B cell (primary cell): ENCODE measurements at regions not wholly inside any gene's neighbourhood (a gene's known extent, or its start where the extent isn't known, plus 50 kb on each side); places are given as distances from the start of the nearest gene placed in this dataset.
A peak's percentile ranks its signal among the peaks of the same experiment; 100 is the strongest.
"Not testable (repeated sequence)": the region's sequence is repeated elsewhere in the genome, so short reads cannot be mapped to it uniquely, and the experiment has no call there.

Experiments
- ATAC-seq: fragments of 200-7000 bp; cut with Tn5 transposase; one replicate; pipeline ENCODE4 v1.10.0; 2021; ENCODE audit warnings: low read depth, mild to moderate bottlenecking, moderate number of reproducible peaks, moderate library complexity
- CTCF ChIA-PET: fragments of 350-600 bp; sonication (Branson Sonifier 250); formaldehyde crosslinking; loops from one replicate; lab custom pipeline; 2021; ENCODE audit warnings: antibody characterized with exemption, inconsistent platforms; lab: Charles Lee
- POLR2A ChIA-PET: fragments of 350-600 bp; sonication (Branson Sonifier 250); formaldehyde crosslinking; loops from one replicate; lab custom pipeline; 2021; ENCODE audit warnings: antibody characterized with exemption; lab: Charles Lee
- DNase-seq: peaks from one replicate; pipeline ENCODE4 v3.0.0; 2013
- H2AFZ ChIP-seq: 2 replicates; pipeline ENCODE4 v1.6.1; 2012; ENCODE audit warnings: mild to moderate bottlenecking, low read depth, low read length; ENCODE audit not compliant: insufficient read depth, poor library complexity, severe bottlenecking
- H3K27ac ChIP-seq, 2 donors: 1 replicate in 1 of 2; 2 replicates in 1 of 2; pipeline ENCODE4 v1.5.1; 2012 to 2013; ENCODE audit warnings: low read length in 2 of 2, mild to moderate bottlenecking in 2 of 2, moderate library complexity in 1 of 2
- H3K27me3 ChIP-seq, 4 experiments: fragments of 200-600 bp in 1 of 4; sonication (generic) in 1 of 4; replicated peaks in 1 of 4; 1 replicate in 2 of 4; 2 replicates in 2 of 4; pipeline versions ENCODE4 v1.6.1 to v1.7.0; 2013 to 2016; ENCODE audit warnings: low read length in 3 of 4, mild to moderate bottlenecking in 2 of 4, mixed read lengths in 1 of 4, moderate library complexity in 1 of 4; ENCODE audit not compliant: insufficient read depth in 4 of 4, control insufficient read depth in 3 of 4; ENCODE audit errors: control extremely low read depth in 1 of 4
- H3K36me3 ChIP-seq, 2 experiments: replicated peaks in 1 of 2; 1 replicate in 1 of 2; 2 replicates in 1 of 2; pipeline versions ENCODE4 v1.6.1 to v1.7.1; 2013; ENCODE audit warnings: low read length in 1 of 2; ENCODE audit not compliant: insufficient read depth in 2 of 2, control insufficient read depth in 1 of 2; ENCODE audit errors: control extremely low read depth in 1 of 2, extremely low read depth in 1 of 2
- H3K4me1 ChIP-seq, 2 donors: fragments of 200-600 bp in 1 of 2; sonication (generic) in 1 of 2; 1 replicate in 1 of 2; 2 replicates in 1 of 2; pipeline versions ENCODE4 v1.5.1 to v1.6.1; 2013 to 2017; ENCODE audit warnings: low read length in 2 of 2; ENCODE audit not compliant: control insufficient read depth in 2 of 2, insufficient read depth in 2 of 2
- H3K4me2 ChIP-seq: replicated peaks from 2 replicates; pipeline ENCODE3; 2012; ENCODE audit warnings: mild to moderate bottlenecking, low read depth, low read length; ENCODE audit not compliant: poor library complexity, severe bottlenecking
- H3K4me3 ChIP-seq, 5 experiments: fragments of 200-600 bp in 1 of 5; sonication (generic) in 1 of 5; 1 replicate in 3 of 5; 2 replicates in 2 of 5; pipeline versions ENCODE4 v1.5.1 to v1.7.0; 2011 to 2016; ENCODE audit warnings: low read length in 4 of 5, mild to moderate bottlenecking in 4 of 5, low read depth in 2 of 5, control low read depth in 1 of 5, moderate library complexity in 1 of 5; ENCODE audit not compliant: insufficient read depth in 1 of 5; ENCODE audit errors: control extremely low read depth in 1 of 5, extremely low read depth in 1 of 5
- H3K79me2 ChIP-seq: fragments of 200-600 bp; sonication (generic); one replicate; pipeline ENCODE4 v1.6.0; 2016; ENCODE audit warnings: low read length; ENCODE audit not compliant: control insufficient read depth, insufficient read depth
- H3K9ac ChIP-seq: fragments of 200-600 bp; sonication (generic); 2 replicates; pipeline ENCODE4 v1.6.1; 2017; ENCODE audit warnings: mild to moderate bottlenecking, low read length, moderate library complexity
- H3K9me3 ChIP-seq, 3 donors: one replicate each; pipeline versions ENCODE4 v1.6.1 to v1.7.1; 2013; ENCODE audit warnings: low read length in 2 of 3; ENCODE audit not compliant: control insufficient read depth in 2 of 3, insufficient read depth in 1 of 3; ENCODE audit errors: control extremely low read depth in 1 of 3
- H4K20me1 ChIP-seq: 2 replicates; pipeline ENCODE4 v1.6.0; 2012; ENCODE audit warnings: mild to moderate bottlenecking, low read length; ENCODE audit not compliant: insufficient read depth, control insufficient read depth, poor library complexity, severe bottlenecking
- H3K27ac Mint-ChIP-seq: one replicate; pipeline ENCODE4 v1.8.0; 2021; ENCODE audit warnings: mixed read lengths
- H3K27me3 Mint-ChIP-seq: one replicate; pipeline ENCODE4 v1.8.0; 2021; ENCODE audit warnings: mixed read lengths
- H3K4me1 Mint-ChIP-seq: one replicate; pipeline ENCODE4 v1.8.0; 2021; ENCODE audit warnings: mixed read lengths
- H3K4me3 Mint-ChIP-seq: one replicate; pipeline ENCODE4 v1.8.0; 2021; ENCODE audit warnings: mixed read lengths
- H3K9me3 Mint-ChIP-seq: one replicate; pipeline ENCODE4 v1.8.0; 2022; ENCODE audit warnings: mixed read lengths; ENCODE audit not compliant: insufficient read depth
- EZH2 ChIP-seq: IDR thresholded peaks from 2 replicates; pipeline ENCODE4 v1.6.1; 2012; ENCODE audit warnings: borderline replicate concordance, low read depth, mild to moderate bottlenecking, moderate library complexity, low read length; ENCODE audit not compliant: insufficient read depth, poor library complexity, severe bottlenecking
- WGBS: methylation state at CpG from one replicate; pipeline ENCODE4 v1.1.5; 2013; ENCODE audit warnings: missing lambda C conversion rate; ENCODE audit not compliant: insufficient coverage; 5-methylcytosine and 5-hydroxymethylcytosine counted together
- intact Hi-C: fragments of 100-400 bp; cut with micrococcal nuclease; formaldehyde crosslinking; loops from one replicate; pipeline ENCODE4 v1.10.0; 2022
- TF ChIP-seq, protein P1 (sequence below): fragments of 200-600 bp; IDR thresholded peaks from one replicate; pipeline ENCODE4 v1.8.0; 2022; ENCODE audit warnings: antibody characterized with exemption, mild to moderate bottlenecking

DNA sequence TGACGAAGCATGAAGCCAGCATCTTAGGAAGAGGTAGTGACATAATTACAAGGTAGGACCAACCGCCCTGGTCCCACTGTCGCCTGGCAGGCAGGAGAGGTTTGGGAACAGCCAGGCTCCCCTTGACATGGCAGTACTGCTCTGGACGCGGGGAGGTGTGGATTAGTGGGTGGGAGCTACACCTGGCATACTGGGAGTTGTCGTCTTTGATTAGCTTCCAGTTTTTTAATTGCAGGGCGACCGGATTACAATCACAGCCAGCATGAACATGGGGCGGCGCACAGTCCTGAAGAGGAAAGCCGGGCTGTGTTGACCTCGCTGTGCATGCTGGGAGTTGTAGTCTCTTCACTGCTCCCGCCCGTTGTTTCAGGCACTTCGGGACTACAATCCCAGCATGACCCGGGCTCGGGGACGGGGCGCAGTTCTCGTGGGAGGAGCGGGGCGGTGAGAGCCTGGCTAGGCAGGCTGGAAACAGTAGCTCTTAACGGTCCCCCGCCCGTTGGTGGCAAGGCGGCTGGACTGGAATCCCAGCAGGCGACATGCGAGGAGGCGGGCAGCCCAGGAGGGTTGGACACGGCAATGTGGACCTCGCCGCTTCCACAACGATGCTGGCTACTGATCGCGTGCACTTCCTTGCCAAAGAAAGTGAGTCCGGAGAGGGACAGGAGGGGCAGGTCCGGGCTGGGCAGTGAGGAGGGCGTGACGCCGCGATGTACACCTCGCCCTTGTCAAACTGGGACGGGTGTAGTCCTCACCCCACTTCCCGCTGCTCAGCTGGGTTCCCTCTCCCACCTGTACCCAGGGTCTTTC, 98.0 kb upstream of the ZNF722 start:
- Mint-ChIP-seq H3K27ac (peak overlapping the region; percentile 93), H3K9me3 (no peaks in the 10 kb centered on the region), H3K4me3 (peak overlapping the region; percentile 93), H3K27me3 (no peaks in the 10 kb centered on the region), H3K4me1 (peaks cover 5% of the 10 kb centered on the region)
- Histone ChIP-seq H3K9me3 (peaks cover 0 to 29% (median 2%) of the 10 kb centered on the region in 3 donors), H3K9ac (peak overlapping the region; percentile 76), H3K4me3 (peak overlapping the region in 4 of 5 experiments; percentile 70 to 84 (median 78)), H3K27ac (peak overlapping the region; percentile 72 to 86), H3K27me3 (no peaks in the 10 kb centered on the region), H3K79me2 (no peaks in the 10 kb centered on the region), H3K36me3 (no peaks in the 10 kb centered on the region), H3K4me2 (peak overlapping the region; percentile 76), H3K4me1 (peaks cover 0 to 16% of the 10 kb centered on the region in 2 donors), H2AFZ (peak overlapping the region; percentile 86), H4K20me1 (no peaks in the 10 kb centered on the region)
- TF ChIP-seq, protein P1, sequence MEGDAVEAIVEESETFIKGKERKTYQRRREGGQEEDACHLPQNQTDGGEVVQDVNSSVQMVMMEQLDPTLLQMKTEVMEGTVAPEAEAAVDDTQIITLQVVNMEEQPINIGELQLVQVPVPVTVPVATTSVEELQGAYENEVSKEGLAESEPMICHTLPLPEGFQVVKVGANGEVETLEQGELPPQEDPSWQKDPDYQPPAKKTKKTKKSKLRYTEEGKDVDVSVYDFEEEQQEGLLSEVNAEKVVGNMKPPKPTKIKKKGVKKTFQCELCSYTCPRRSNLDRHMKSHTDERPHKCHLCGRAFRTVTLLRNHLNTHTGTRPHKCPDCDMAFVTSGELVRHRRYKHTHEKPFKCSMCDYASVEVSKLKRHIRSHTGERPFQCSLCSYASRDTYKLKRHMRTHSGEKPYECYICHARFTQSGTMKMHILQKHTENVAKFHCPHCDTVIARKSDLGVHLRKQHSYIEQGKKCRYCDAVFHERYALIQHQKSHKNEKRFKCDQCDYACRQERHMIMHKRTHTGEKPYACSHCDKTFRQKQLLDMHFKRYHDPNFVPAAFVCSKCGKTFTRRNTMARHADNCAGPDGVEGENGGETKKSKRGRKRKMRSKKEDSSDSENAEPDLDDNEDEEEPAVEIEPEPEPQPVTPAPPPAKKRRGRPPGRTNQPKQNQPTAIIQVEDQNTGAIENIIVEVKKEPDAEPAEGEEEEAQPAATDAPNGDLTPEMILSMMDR: no peak
- TF ChIP-seq EZH2: no peak
- ChIA-PET POLR2A (interaction anchor here (0.6 to 1.2 kb wide), 2 partner anchors 25 to 406 kb away, joined by 5 to 8 read pairs; no protein-coding TSS in a partner anchor), CTCF (interaction anchor here (0.5 to 2.7 kb wide), 2 partner anchors 25 to 192 kb away, joined by 3 to 10 read pairs; no protein-coding TSS in a partner anchor)
- WGBS: 9% methylated on average over 44 of the region's 44 CpGs
- ATAC-seq: peak; percentile 87
- peak; percentile 94 for DNase-seq
- intact Hi-C loops: loop anchor here (1.0 kb wide), 1 partner anchor 663 kb away; the partner anchor contains the start of gene ZNF680

DNA sequence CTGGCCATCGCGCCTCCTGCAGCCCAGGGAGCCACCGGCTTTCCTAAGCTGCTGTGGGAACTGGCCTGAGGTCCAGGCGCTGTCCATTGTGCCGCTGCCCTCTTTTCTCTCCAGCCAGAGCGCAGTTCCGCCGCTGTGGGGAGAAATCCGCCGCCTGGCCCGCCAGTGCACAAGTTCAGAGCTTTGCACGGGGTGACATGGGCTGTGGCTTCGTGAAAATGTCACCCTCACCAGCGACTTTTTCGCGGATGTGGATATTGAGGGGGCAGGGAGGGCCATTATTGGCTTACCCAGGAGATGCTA, 97.5 kb upstream of the ZNF722 start:
- H4K20me1 ChIP-seq, intact Hi-C loops, ATAC-seq, H3K27ac Mint-ChIP-seq, H3K79me2 ChIP-seq, H3K36me3 ChIP-seq, H3K27me3 Mint-ChIP-seq, H3K4me1 Mint-ChIP-seq, POLR2A ChIA-PET, H3K9me3 Mint-ChIP-seq, H3K27me3 ChIP-seq: not testable (repeated sequence)
- H2AFZ ChIP-seq: peak overlapping the region; percentile 86
- DNase-seq: peak; percentile 9
- peaks cover 0 to 16% of the 10 kb centered on the region in 2 donors for H3K4me1 ChIP-seq
- H3K9me3 ChIP-seq: peaks cover 0 to 30% (median 2%) of the 10 kb centered on the region in 3 donors
- WGBS: 13% methylated on average over 16 of the region's 16 CpGs
- peak overlapping the region in 1 of 2 donors; percentile 36 for H3K27ac ChIP-seq
- peak overlapping the region in 4 of 5 experiments; percentile 70 to 84 (median 78) for H3K4me3 ChIP-seq
- H3K4me3 Mint-ChIP-seq: peak overlapping the region; percentile 93
- H3K4me2 ChIP-seq: peak overlapping the region; percentile 76
- H3K9ac ChIP-seq: peak overlapping the region; percentile 76
- CTCF ChIA-PET: interaction anchor here (2.7 kb wide), 1 partner anchor 25 kb away, joined by 10 read pairs; no protein-coding TSS in a partner anchor
